Thymus (tissue), 11 donors: ENCODE measurements at regions not wholly inside any gene's neighbourhood (a gene's known extent, or its start where the extent isn't known, plus 50 kb on each side); places are given as distances from the start of the nearest gene placed in this dataset.

Experiments used
- DNase-seq, 9 donors: peaks; one replicate each; pipeline ENCODE4 v3.0.0-alpha.2; 2013; ENCODE audit warnings: low spot score in 9 of 9, low read depth in 6 of 9, missing footprints in 1 of 9
- H3K27ac ChIP-seq, 2 donors: one replicate each; pipeline ENCODE4 v1.5.1; 2013; ENCODE audit warnings: control low read depth in 1 of 2, low read depth in 1 of 2, low read length in 1 of 2, mild to moderate bottlenecking in 1 of 2, moderate library complexity in 1 of 2
- H3K27me3 ChIP-seq, 2 donors: one replicate each; pipeline ENCODE4 v1.5.1; 2013; ENCODE audit warnings: low read length in 1 of 2; ENCODE audit not compliant: control insufficient read depth in 2 of 2, insufficient read depth in 1 of 2
- H3K36me3 ChIP-seq, 2 donors: one replicate each; pipeline ENCODE4 v1.5.1; 2013; ENCODE audit warnings: low read length in 1 of 2, mild to moderate bottlenecking in 1 of 2, moderate library complexity in 1 of 2; ENCODE audit not compliant: control insufficient read depth in 2 of 2, insufficient read depth in 2 of 2
- H3K4me1 ChIP-seq, 2 donors: one replicate each; pipeline ENCODE4 v1.5.1; 2013; ENCODE audit warnings: low read length in 2 of 2; ENCODE audit not compliant: control insufficient read depth in 2 of 2, insufficient read depth in 2 of 2
- H3K4me3 ChIP-seq, 2 donors: one replicate each; pipeline ENCODE4 v1.5.1; 2013; ENCODE audit warnings: low read length in 2 of 2, control low read depth in 1 of 2, mild to moderate bottlenecking in 1 of 2
- H3K9me3 ChIP-seq, 2 donors: one replicate each; pipeline ENCODE4 v1.5.1; 2013; ENCODE audit warnings: low read length in 1 of 2, mild to moderate bottlenecking in 1 of 2; ENCODE audit not compliant: control insufficient read depth in 2 of 2, insufficient read depth in 1 of 2
- WGBS: extraction: QIAGEN DNeasy Blood & Tissue Kit; methylation state at CpG from one replicate; pipeline ENCODE4 v1.1.7; 2013; 5-methylcytosine and 5-hydroxymethylcytosine counted together
- donor health status: healthy.

DNA sequence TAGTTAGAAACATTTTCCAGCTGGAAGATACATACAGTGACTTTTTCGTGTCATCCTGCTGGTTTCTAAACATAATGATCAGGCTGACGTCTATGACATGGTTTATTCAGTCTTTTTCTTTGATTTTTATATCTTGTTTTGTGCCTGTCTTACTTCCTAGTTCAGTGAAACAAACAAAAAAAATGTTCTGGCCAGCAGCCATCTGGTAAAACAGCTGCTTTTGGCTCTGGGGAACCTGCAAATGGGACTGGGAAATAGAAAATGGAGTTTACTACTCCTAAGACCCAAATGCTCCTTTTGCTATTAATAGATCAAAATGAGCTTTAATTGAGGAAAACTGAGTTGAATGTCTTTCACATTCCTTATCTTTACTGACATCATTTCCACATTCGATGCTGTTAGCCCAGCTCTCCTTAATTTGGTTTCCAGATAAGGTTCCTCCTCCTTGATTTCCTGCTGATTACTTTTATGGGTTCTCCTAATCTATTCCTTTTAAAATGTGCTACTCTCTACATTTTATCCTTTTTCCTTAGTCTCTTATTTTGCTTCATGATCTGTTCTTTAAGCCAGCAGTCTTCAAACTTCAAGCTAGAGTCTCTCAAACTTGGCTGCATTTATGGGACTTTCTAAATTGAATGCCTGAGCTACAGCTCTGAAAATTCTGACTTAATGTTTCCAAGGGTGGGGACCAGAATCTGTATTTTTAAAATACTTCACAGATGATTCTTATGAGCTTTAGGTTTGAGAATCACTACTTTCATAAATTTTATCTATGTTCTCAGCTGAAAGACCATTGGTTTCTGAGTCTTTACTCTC, 499.5 kb downstream of the ANKRD50 start:
- no peak overlapping the region for H3K4me3 ChIP-seq
- no peak for DNase-seq
- no peaks in the 10 kb centered on the region for H3K27me3 ChIP-seq
- H3K27ac ChIP-seq = no peak overlapping the region
- no peaks in the 10 kb centered on the region for H3K4me1 ChIP-seq
- WGBS = 40% methylated on average over 3 of the region's 3 CpGs
- H3K9me3 ChIP-seq = no peaks in the 10 kb centered on the region
- H3K36me3 ChIP-seq = no peaks in the 10 kb centered on the region

GRCh38 chr4:124219389-124219788, 493.1 kb downstream of the ANKRD50 start:
- H3K27me3 ChIP-seq = no peaks in the 10 kb centered on the region
- H3K27ac ChIP-seq = no peak overlapping the region
- no peaks in the 10 kb centered on the region for H3K9me3 ChIP-seq
- no peaks in the 10 kb centered on the region for H3K36me3 ChIP-seq
- no peak for DNase-seq
- H3K4me3 ChIP-seq = no peak overlapping the region
- H3K4me1 ChIP-seq = no peaks in the 10 kb centered on the region
- 88% methylated on average over 1 of the region's 1 CpG for WGBS

DNA sequence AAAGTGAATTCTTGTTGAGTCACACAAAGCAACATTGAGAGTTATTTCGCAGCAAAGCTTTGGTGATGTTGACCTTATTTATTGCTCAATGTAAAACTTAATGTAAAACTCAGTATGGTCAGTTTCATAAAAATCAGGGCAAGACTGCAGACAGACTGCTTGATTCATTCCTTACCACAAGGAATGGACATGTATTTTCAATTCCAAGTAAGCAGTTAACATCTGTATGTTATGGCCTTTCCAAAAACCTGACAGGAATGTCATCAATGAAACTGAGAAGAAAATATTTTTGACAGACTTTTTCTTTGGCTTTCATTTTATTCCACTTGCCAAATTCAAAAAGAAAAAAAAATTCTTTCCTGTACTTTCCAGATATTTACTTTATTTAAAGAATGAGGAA, 488.3 kb downstream of the ANKRD50 start:
- no peaks in the 10 kb centered on the region for H3K36me3 ChIP-seq
- H3K9me3 ChIP-seq = no peaks in the 10 kb centered on the region
- no peak for DNase-seq
- H3K27me3 ChIP-seq = no peaks in the 10 kb centered on the region
- WGBS = 89% methylated on average over 1 of the region's 1 CpG
- H3K4me3 ChIP-seq = no peak overlapping the region
- no peak overlapping the region for H3K27ac ChIP-seq
- H3K4me1 ChIP-seq = no peaks in the 10 kb centered on the region

DNA sequence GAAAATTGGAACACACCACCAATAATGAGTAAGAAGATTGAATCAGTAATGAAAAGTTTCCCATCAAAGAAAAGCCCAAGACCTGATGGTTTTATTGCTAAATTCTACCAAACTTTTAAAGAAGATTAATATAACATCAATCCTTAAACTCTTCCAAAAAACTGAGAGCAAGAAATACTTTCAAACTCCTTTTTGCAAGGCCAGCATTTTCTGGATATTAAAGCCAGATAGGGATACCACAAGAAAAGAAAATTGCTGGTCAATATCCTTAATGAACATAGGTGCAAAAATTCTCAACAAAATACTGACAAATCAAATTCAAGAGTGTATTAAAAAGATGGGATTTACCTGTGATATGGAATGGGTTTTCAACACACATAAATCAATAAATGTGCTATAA, 484.6 kb downstream of the ANKRD50 start:
- Histone ChIP-seq H3K4me3 (no peak overlapping the region), H3K27ac (no peak overlapping the region), H3K4me1 (no peaks in the 10 kb centered on the region), H3K27me3 (no peaks in the 10 kb centered on the region), H3K9me3 (no peaks in the 10 kb centered on the region), H3K36me3 (no peaks in the 10 kb centered on the region)
- no peak for DNase-seq

DNA sequence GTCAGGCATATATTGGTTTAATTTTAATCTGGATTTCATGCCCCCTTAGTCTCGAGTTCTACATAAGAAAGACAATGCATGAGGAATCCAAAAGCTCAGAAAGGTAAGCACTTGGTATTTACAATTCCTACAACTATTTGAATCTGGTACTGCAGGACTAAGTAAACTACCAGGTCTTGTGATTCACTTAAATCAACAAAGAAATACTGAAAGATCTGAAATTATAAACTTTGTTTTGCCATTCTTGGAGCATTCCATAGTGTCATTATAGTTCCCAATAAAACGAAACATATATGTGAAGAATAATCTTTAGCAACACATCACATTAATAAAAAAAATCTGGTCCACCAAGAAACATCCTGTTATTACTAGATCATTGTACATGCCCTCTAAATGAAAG, 482.3 kb downstream of the ANKRD50 start:
- Histone ChIP-seq H3K27ac (no peak overlapping the region), H3K27me3 (no peaks in the 10 kb centered on the region), H3K4me1 (no peaks in the 10 kb centered on the region), H3K9me3 (no peaks in the 10 kb centered on the region), H3K36me3 (no peaks in the 10 kb centered on the region), H3K4me3 (no peak overlapping the region)
- DNase-seq = no peak
- 88% methylated on average over 2 of the region's 2 CpGs for WGBS

GRCh38 chr4:124234771-124235170, 477.8 kb downstream of the ANKRD50 start:
- Histone ChIP-seq H3K27ac (no peak overlapping the region), H3K27me3 (no peaks in the 10 kb centered on the region), H3K9me3 (no peaks in the 10 kb centered on the region), H3K4me1 (no peaks in the 10 kb centered on the region), H3K4me3 (no peak overlapping the region), H3K36me3 (no peaks in the 10 kb centered on the region)
- DNase-seq = no peak
- WGBS = 82% methylated on average over 2 of the region's 2 CpGs

GRCh38 chr4:124243671-124244366, 468.7 kb downstream of the ANKRD50 start:
- Histone ChIP-seq H3K27ac (no peak overlapping the region), H3K4me3 (no peak overlapping the region), H3K36me3 (no peaks in the 10 kb centered on the region), H3K4me1 (no peaks in the 10 kb centered on the region), H3K27me3 (no peaks in the 10 kb centered on the region), H3K9me3 (no peaks in the 10 kb centered on the region)
- 93% methylated on average over 3 of the region's 3 CpGs for WGBS
- DNase-seq = no peak

DNA sequence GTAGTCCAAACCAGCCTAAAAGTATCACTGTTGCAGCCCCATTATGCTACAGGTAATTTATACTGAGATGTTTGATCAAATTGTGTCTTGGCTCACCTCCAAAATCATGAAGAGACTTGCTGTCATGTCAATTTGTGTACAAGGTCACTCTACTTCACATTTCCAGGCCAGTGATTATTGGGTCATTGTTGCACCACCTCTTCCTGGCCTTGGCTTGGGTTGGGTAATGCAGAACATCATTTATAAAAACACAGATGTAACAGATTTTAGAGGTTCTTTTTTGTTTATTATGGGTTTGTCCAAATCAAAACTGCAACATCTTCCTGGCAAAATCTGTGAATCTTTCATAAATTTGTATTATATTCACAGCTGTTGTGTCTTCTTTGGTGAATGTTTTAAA, 459.5 kb downstream of the ANKRD50 start:
- H3K36me3 ChIP-seq = no peaks in the 10 kb centered on the region
- no peak for DNase-seq
- no peak overlapping the region for H3K4me3 ChIP-seq
- H3K27me3 ChIP-seq = no peaks in the 10 kb centered on the region
- H3K27ac ChIP-seq = no peak overlapping the region
- no peaks in the 10 kb centered on the region for H3K9me3 ChIP-seq
- no peaks in the 10 kb centered on the region for H3K4me1 ChIP-seq

- Histone ChIP-seq H3K4me3 (no peak overlapping the region), H3K9me3 (no peaks in the 10 kb centered on the region), H3K36me3 (no peaks in the 10 kb centered on the region), H3K27me3 (no peaks in the 10 kb centered on the region), H3K4me1 (no peaks in the 10 kb centered on the region), H3K27ac (no peak overlapping the region)
- 32% methylated on average over 7 of the region's 7 CpGs for WGBS
- DNase-seq = peak; percentile 32 to 85 (median 59)
Observed at GRCh38 chr4:124262211-124263179, 450.0 kb downstream of the ANKRD50 start.
